Sigmoid colon (tissue), 4 donors: ENCODE measurements at regions not wholly inside any gene's neighbourhood (a gene's known extent, or its start where the extent isn't known, plus 50 kb on each side); places are given as distances from the start of the nearest gene placed in this dataset.

Experiments used
- POLR2A ChIP-seq, 2 donors: fragments of 450-650 bp; IDR thresholded peaks; one replicate each; pipeline ENCODE4 v1.6.1; 2016; ENCODE audit warnings: antibody characterized with exemption in 2 of 2, mild to moderate bottlenecking in 2 of 2, moderate library complexity in 2 of 2
- POLR2AphosphoS5 ChIP-seq, 4 donors: sonication (generic); formaldehyde crosslinking; IDR thresholded peaks; one replicate each; pipeline ENCODE4 v1.6.1; 2017; ENCODE audit warnings: antibody characterized with exemption in 4 of 4
- TF ChIP-seq, protein P1 (sequence below), 4 experiments: fragments of 450-650 bp in 3 of 4; fragments of 200-600 bp in 1 of 4; IDR thresholded peaks; one replicate each; pipeline ENCODE4 v1.5.1; 2016 to 2019; ENCODE audit warnings: antibody characterized with exemption in 4 of 4, mild to moderate bottlenecking in 3 of 4, moderate library complexity in 2 of 4

DNA sequence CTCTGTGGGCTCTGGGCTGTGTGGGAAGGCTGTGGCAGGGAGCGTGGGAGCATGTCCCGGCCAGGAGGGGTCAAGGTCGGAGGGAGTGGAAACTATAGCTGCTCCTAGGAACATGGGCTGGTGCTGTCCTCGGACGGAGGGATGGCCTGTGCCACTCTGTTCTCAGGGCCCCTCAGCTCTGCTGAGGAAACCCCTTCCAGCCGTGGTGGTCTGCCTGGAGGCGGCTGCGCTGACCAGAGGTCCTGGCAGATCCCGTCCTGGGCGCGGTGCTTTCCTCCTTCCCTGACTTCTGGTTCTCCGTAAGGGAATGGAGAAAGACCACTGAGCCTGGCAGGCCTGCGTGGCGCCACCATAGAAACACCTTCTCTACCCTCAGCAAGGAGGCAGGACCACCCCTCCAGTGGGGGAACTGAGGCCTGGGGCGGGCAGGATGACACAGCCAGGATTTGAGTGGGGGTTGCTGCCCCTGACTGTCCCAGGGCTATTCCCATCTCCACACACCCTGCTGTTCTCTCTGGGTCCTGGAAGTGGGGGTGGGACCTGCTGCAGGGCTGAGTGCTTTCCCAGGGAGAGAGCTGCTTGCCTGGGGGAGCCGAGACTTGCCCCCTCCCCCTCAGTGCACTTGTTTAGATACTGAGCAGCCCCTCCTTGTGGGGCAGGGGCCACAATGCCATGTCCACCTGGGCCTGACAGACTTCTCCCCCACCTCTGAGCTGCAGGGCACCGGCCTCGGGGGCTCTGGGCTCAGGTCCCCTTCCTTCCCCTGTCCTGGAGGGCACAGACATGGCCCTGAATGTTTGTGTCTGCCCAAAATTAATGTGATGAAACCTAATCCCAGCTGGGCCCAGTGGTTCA lies 301.0 kb upstream of the HS6ST1 start:
- no peak for TF ChIP-seq POLR2A (IDR thresholded peaks at IDR 0.05)
- TF ChIP-seq, protein P1, sequence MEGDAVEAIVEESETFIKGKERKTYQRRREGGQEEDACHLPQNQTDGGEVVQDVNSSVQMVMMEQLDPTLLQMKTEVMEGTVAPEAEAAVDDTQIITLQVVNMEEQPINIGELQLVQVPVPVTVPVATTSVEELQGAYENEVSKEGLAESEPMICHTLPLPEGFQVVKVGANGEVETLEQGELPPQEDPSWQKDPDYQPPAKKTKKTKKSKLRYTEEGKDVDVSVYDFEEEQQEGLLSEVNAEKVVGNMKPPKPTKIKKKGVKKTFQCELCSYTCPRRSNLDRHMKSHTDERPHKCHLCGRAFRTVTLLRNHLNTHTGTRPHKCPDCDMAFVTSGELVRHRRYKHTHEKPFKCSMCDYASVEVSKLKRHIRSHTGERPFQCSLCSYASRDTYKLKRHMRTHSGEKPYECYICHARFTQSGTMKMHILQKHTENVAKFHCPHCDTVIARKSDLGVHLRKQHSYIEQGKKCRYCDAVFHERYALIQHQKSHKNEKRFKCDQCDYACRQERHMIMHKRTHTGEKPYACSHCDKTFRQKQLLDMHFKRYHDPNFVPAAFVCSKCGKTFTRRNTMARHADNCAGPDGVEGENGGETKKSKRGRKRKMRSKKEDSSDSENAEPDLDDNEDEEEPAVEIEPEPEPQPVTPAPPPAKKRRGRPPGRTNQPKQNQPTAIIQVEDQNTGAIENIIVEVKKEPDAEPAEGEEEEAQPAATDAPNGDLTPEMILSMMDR (IDR thresholded peaks at IDR 0.05): no peak
- TF ChIP-seq POLR2AphosphoS5 (IDR thresholded peaks at IDR 0.05): no peak
